IMR-90 (cell line): ENCODE measurements at regions not wholly inside any gene's neighbourhood (a gene's known extent, or its start where the extent isn't known, plus 50 kb on each side); places are given as distances from the start of the nearest gene placed in this dataset.
A peak's percentile ranks its signal among the peaks of the same experiment; 100 is the strongest.

Experiments used
- ATAC-seq: fragments of 200-7000 bp; cut with Tn5 transposase; 2 replicates; pipeline ENCODE4 v1.9.1; 2020; ENCODE audit warnings: low read depth, mild to moderate bottlenecking, moderate library complexity
- BruUV-seq: library from RNA; stranded (reverse); fragments of 400-500 nt; replicated peaks from 2 replicates; lab custom pipeline; 2021; lab: Mats Ljungman, UMichigan
- CTCF ChIA-PET: fragments of 300-600 bp; formaldehyde crosslinking; extraction: SDS; loops from one replicate; lab custom pipeline; 2021; ENCODE audit warnings: antibody characterized with exemption; lab: Yijun Ruan, JAX
- POLR2A ChIA-PET: fragments of 300-600 bp; sonication (Branson Sonifier 250); formaldehyde crosslinking; loops from one replicate; lab custom pipeline; 2022; ENCODE audit warnings: antibody characterized with exemption; ENCODE audit not compliant: unreplicated experiment; lab: Charles Lee
- DNase-seq: peaks from one replicate; pipeline ENCODE4 v3.0.0; 2013
- H2AFZ ChIP-seq: replicated peaks from 2 replicates; pipeline ENCODE3; 2013; ENCODE audit warnings: low read length, mild to moderate bottlenecking; ENCODE audit not compliant: poor library complexity
- H2AK5ac ChIP-seq: 2 replicates; pipeline ENCODE4 v1.6.1; 2013; ENCODE audit warnings: low read depth, low read length, inconsistent platforms
- H2AK9ac ChIP-seq: replicated peaks from 2 replicates; pipeline ENCODE3; 2013; ENCODE audit warnings: mild to moderate bottlenecking, low read depth, low read length, moderate library complexity; ENCODE audit not compliant: poor library complexity
- H2BK120ac ChIP-seq: 2 replicates; pipeline ENCODE4 v1.6.1; 2013; ENCODE audit warnings: low read depth, low read length, inconsistent platforms
- H2BK15ac ChIP-seq: 3 replicates; pipeline ENCODE4 v1.6.1; 2013; ENCODE audit warnings: low read depth, low read length, inconsistent platforms
- H2BK20ac ChIP-seq: 2 replicates; pipeline ENCODE4 v1.6.1; 2013; ENCODE audit warnings: low read depth, mild to moderate bottlenecking, inconsistent platforms, low read length, moderate library complexity
- H2BK5ac ChIP-seq: 2 replicates; pipeline ENCODE4 v1.6.1; 2013; ENCODE audit warnings: mild to moderate bottlenecking, low read depth, low read length, inconsistent platforms; ENCODE audit not compliant: poor library complexity, severe bottlenecking
- H3K14ac ChIP-seq: replicated peaks from 2 replicates; pipeline ENCODE4 v1.6.1; 2013; ENCODE audit warnings: low read depth, low read length, inconsistent platforms
- H3K18ac ChIP-seq: 2 replicates; pipeline ENCODE4 v1.6.1; 2013; ENCODE audit warnings: low read depth, low read length, control low read depth
- H3K23ac ChIP-seq: 2 replicates; pipeline ENCODE4 v1.6.1; 2013; ENCODE audit warnings: low read depth, low read length, inconsistent platforms
- H3K27ac ChIP-seq: 2 replicates; pipeline ENCODE4 v1.5.1; 2013; ENCODE audit warnings: mild to moderate bottlenecking, control low read depth, low read length; ENCODE audit not compliant: insufficient read depth
- H3K27me3 ChIP-seq: 2 replicates; pipeline ENCODE4 v1.6.1; 2013; ENCODE audit warnings: low read length; ENCODE audit not compliant: control insufficient read depth, insufficient read depth
- H3K36me3 ChIP-seq: 2 replicates; pipeline ENCODE4 v1.6.1; 2013; ENCODE audit warnings: low read length, mixed read lengths; ENCODE audit not compliant: control insufficient read depth, insufficient read depth
- H3K4ac ChIP-seq: 2 replicates; pipeline ENCODE4 v1.6.1; 2013; ENCODE audit warnings: low read depth, low read length, inconsistent platforms
- H3K4me1 ChIP-seq: 2 replicates; pipeline ENCODE4 v1.6.1; 2013; ENCODE audit warnings: low read length, mixed read lengths; ENCODE audit not compliant: control insufficient read depth, insufficient read depth
- H3K4me2 ChIP-seq: 2 replicates; pipeline ENCODE4 v1.6.1; 2013; ENCODE audit warnings: low read depth, mild to moderate bottlenecking, control low read depth, low read length, moderate library complexity
- H3K4me3 ChIP-seq: 2 replicates; pipeline ENCODE4 v1.5.1; 2013; ENCODE audit warnings: low read depth, mild to moderate bottlenecking, control low read depth, low read length, moderate library complexity; ENCODE audit not compliant: insufficient read depth
- H3K56ac ChIP-seq: 2 replicates; pipeline ENCODE4 v1.6.1; 2013; ENCODE audit warnings: low read length, inconsistent platforms; ENCODE audit not compliant: insufficient read depth; ENCODE audit errors: extremely low read depth
- H3K79me1 ChIP-seq, 2 experiments: 2 replicates each; pipeline ENCODE4 v1.6.1; 2013; ENCODE audit warnings: low read length in 2 of 2, inconsistent platforms in 1 of 2, low read depth in 1 of 2
- H3K9ac ChIP-seq: 2 replicates; pipeline ENCODE4 v1.6.1; 2013; ENCODE audit warnings: low read depth, low read length, control low read depth
- H3K9me1 ChIP-seq: 2 replicates; pipeline ENCODE4 v1.6.1; 2013; ENCODE audit warnings: low read length, inconsistent platforms; ENCODE audit not compliant: insufficient read depth
- H3K9me3 ChIP-seq: 2 replicates; pipeline ENCODE4 v1.6.1; 2013; ENCODE audit warnings: low read length; ENCODE audit not compliant: control insufficient read depth, insufficient read depth
- H4K20me1 ChIP-seq: 2 replicates; pipeline ENCODE4 v1.6.1; 2013; ENCODE audit warnings: low read length, inconsistent platforms; ENCODE audit not compliant: insufficient read depth
- H4K5ac ChIP-seq: 2 replicates; pipeline ENCODE4 v1.6.1; 2013; ENCODE audit warnings: mild to moderate bottlenecking, low read depth, low read length, control low read depth
- H4K8ac ChIP-seq, 2 experiments: 2 replicates each; pipeline ENCODE4 v1.6.1; 2013; ENCODE audit warnings: low read depth in 2 of 2, low read length in 2 of 2, control low read depth in 1 of 2, inconsistent platforms in 1 of 2
- H4K91ac ChIP-seq: 2 replicates; pipeline ENCODE4 v1.6.1; 2013; ENCODE audit warnings: low read depth, low read length, inconsistent platforms; ENCODE audit not compliant: insufficient read depth
- BHLHE40 ChIP-seq: fragments of 150-350 bp; IDR thresholded peaks from 2 replicates; pipeline ENCODE4 v1.6.1; 2016; ENCODE audit warnings: mild to moderate bottlenecking, low read depth, low read length
- CEBPB ChIP-seq: IDR thresholded peaks from 2 replicates; pipeline ENCODE4 v1.6.1; 2012; ENCODE audit warnings: low read depth, low read length, improper control_type of control experiment
- CHD1 ChIP-seq: IDR thresholded peaks from 2 replicates; pipeline ENCODE4 v1.6.1; 2012; ENCODE audit warnings: low read depth, low read length, improper control_type of control experiment
- CTCF ChIP-seq: conservative IDR thresholded peaks from 2 replicates; pipeline ENCODE4 v1.5.1; 2012; ENCODE audit warnings: mild to moderate bottlenecking, low read depth, low read length, improper control_type of control experiment
- FOS ChIP-seq: fragments of 150-350 bp; IDR thresholded peaks from 2 replicates; pipeline ENCODE4 v1.6.1; 2016; ENCODE audit warnings: low read depth, low read length
- MAFK ChIP-seq: IDR thresholded peaks from 2 replicates; pipeline ENCODE4 v1.6.1; 2012; ENCODE audit warnings: low read depth, low read length, improper control_type of control experiment
- MAZ ChIP-seq: IDR thresholded peaks from 2 replicates; pipeline ENCODE4 v1.6.1; 2012; ENCODE audit warnings: low read depth, mild to moderate bottlenecking, low read length, improper control_type of control experiment, moderate library complexity, borderline replicate concordance
- MXI1 ChIP-seq: IDR thresholded peaks from 2 replicates; pipeline ENCODE4 v1.6.1; 2012; ENCODE audit warnings: low read depth, mild to moderate bottlenecking, low read length, moderate library complexity, borderline replicate concordance
- NFE2L2 ChIP-seq: fragments of 150-350 bp; IDR thresholded peaks from 2 replicates; pipeline ENCODE4 v1.6.1; 2016; ENCODE audit warnings: low read depth, mild to moderate bottlenecking, low read length
- POLR2A ChIP-seq: IDR thresholded peaks from 2 replicates; pipeline ENCODE4 v1.6.1; 2012; ENCODE audit warnings: mild to moderate bottlenecking, low read depth, low read length
- RAD21 ChIP-seq: IDR thresholded peaks from 2 replicates; pipeline ENCODE4 v1.6.1; 2012; ENCODE audit warnings: low read length, improper control_type of control experiment
- RCOR1 ChIP-seq: IDR thresholded peaks from 2 replicates; pipeline ENCODE4 v1.6.1; 2012; ENCODE audit warnings: mild to moderate bottlenecking, low read length, improper control_type of control experiment; ENCODE audit not compliant: insufficient replicate concordance
- RFX5 ChIP-seq: IDR thresholded peaks from 2 replicates; pipeline ENCODE4 v1.8.0; 2012; ENCODE audit warnings: low read depth, mild to moderate bottlenecking, low read length, moderate library complexity
- SMC3 ChIP-seq: fragments of 150-350 bp; IDR thresholded peaks from 2 replicates; pipeline ENCODE4 v1.6.1; 2016; ENCODE audit warnings: low read depth, mild to moderate bottlenecking, antibody characterized with exemption, low read length, moderate library complexity
- USF2 ChIP-seq: fragments of 150-350 bp; IDR thresholded peaks from 2 replicates; pipeline ENCODE4 v1.6.1; 2017; ENCODE audit warnings: mild to moderate bottlenecking, antibody characterized with exemption, low read length, low read depth
- dilution Hi-C: fragments of 300-500 bp; cut with HindIII; formaldehyde crosslinking; loops from one replicate; pipeline ENCODE4 v1.14.3; 2018; ENCODE audit warnings: low sequenced_read_pairs; ENCODE audit not compliant: unreplicated experiment
- in situ Hi-C: fragments of 300-500 bp; cut with MboI; formaldehyde crosslinking; loops from 3 replicates; pipeline ENCODE4 v1.14.3; 2019; ENCODE audit warnings: low sequenced_read_pairs, inconsistent platforms, mixed read lengths
- intact Hi-C: fragments of 100-400 bp; cut with micrococcal nuclease; formaldehyde crosslinking; loops from 2 replicates; pipeline ENCODE4 v1.10.0; 2022
- TF ChIP-seq, protein P1 (sequence below): fragments of 150-350 bp; IDR thresholded peaks from 2 replicates; pipeline ENCODE4 v1.6.1; 2016; ENCODE audit warnings: low read depth, mild to moderate bottlenecking, low read length, moderate library complexity, borderline replicate concordance

- H4K5ac ChIP-seq, result no peak overlapping the region
- H3K14ac ChIP-seq, result no peak overlapping the region
- H3K9me1 ChIP-seq, result no peaks in the 10 kb centered on the region
- no peaks in the 10 kb centered on the region for H3K27me3 ChIP-seq
- H3K9me3 ChIP-seq, result no peaks in the 10 kb centered on the region
- H3K9ac ChIP-seq, result no peak overlapping the region
- H3K27ac ChIP-seq, result no peak overlapping the region
- H3K18ac ChIP-seq, result no peak overlapping the region
- H3K23ac ChIP-seq, result no peak overlapping the region
- no peak overlapping the region for H2AFZ ChIP-seq
- H3K4me3 ChIP-seq, result no peak overlapping the region
- no peak overlapping the region for H4K8ac ChIP-seq
- no peak overlapping the region for H2BK120ac ChIP-seq
- H3K4me1 ChIP-seq, result no peaks in the 10 kb centered on the region; the same call in 1 of the 2 replicates
- no peaks in the 10 kb centered on the region for H4K20me1 ChIP-seq
- no peak overlapping the region for H2BK5ac ChIP-seq
- no peak for TF ChIP-seq CTCF
- TF ChIP-seq RAD21, result no peak
- TF ChIP-seq SMC3, result no peak
- TF ChIP-seq CEBPB, result no peak
- no peak for TF ChIP-seq MXI1
- no peak for TF ChIP-seq MAFK
- no peak for TF ChIP-seq BHLHE40
- TF ChIP-seq, protein P1, sequence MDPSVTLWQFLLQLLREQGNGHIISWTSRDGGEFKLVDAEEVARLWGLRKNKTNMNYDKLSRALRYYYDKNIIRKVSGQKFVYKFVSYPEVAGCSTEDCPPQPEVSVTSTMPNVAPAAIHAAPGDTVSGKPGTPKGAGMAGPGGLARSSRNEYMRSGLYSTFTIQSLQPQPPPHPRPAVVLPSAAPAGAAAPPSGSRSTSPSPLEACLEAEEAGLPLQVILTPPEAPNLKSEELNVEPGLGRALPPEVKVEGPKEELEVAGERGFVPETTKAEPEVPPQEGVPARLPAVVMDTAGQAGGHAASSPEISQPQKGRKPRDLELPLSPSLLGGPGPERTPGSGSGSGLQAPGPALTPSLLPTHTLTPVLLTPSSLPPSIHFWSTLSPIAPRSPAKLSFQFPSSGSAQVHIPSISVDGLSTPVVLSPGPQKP, result no peak
- TF ChIP-seq RCOR1, result no peak
- no peak for TF ChIP-seq CHD1
- no peak for TF ChIP-seq FOS
- no peak for TF ChIP-seq RFX5
- TF ChIP-seq USF2, result no peak
- no peak for TF ChIP-seq MAZ
- TF ChIP-seq POLR2A, result no peak
- TF ChIP-seq NFE2L2, result no peak
- intact Hi-C loops (loop anchor here (5.0 to 10.0 kb wide), 3 partner anchors 279 to 1473 kb away; no protein-coding TSS in a partner anchor), dilution Hi-C loops (no loop called here), in situ Hi-C loops (no loop called here)
- H2BK15ac ChIP-seq, result no peak overlapping the region
- H4K91ac ChIP-seq, result no peak overlapping the region
- ChIA-PET CTCF (no interaction called here), POLR2A (no interaction called here)
- no peak overlapping the region for H2AK5ac ChIP-seq
- BruUV-seq, result no TSS peak
- no peaks in the 10 kb centered on the region for H3K36me3 ChIP-seq
- no peaks in the 10 kb centered on the region for H3K79me1 ChIP-seq
- no peak overlapping the region for H3K4ac ChIP-seq
- no peak overlapping the region for H2AK9ac ChIP-seq
- no peak overlapping the region for H3K4me2 ChIP-seq
- peak; percentile 26 for DNase-seq
- H3K56ac ChIP-seq, result no peak overlapping the region
- H2BK20ac ChIP-seq, result no peak overlapping the region
- no peak for ATAC-seq
Measured at GRCh38 chr16:72404299-72404698, 232.3 kb upstream of the PMFBP1 start.
